Caco-2 (cell line): ENCODE measurements at regions not wholly inside any gene's neighbourhood (a gene's known extent, or its start where the extent isn't known, plus 50 kb on each side); places are given as distances from the start of the nearest gene placed in this dataset.

Experiments
- BruUV-seq: library from RNA; stranded (reverse); fragments of 400-500 nt; replicated peaks from 2 replicates; lab custom pipeline; 2021; lab: Mats Ljungman, UMichigan
- CTCF ChIA-PET: fragments of 300-600 bp; sonication (Branson Sonifier 250); formaldehyde crosslinking; loops from one replicate; lab custom pipeline; 2022; ENCODE audit warnings: antibody characterized with exemption; lab: Charles Lee
- POLR2A ChIA-PET: fragments of 300-600 bp; sonication (Branson Sonifier 250); formaldehyde crosslinking; loops from one replicate; lab custom pipeline; 2022; ENCODE audit warnings: antibody characterized with exemption; lab: Charles Lee
- DNase-seq, 2 experiments: peaks; one replicate each; pipeline versions ENCODE4 v3.0.0 to v3.0.0-alpha.2; 2020 to 2022
- H3K27me3 ChIP-seq: replicated peaks from 2 replicates; pipeline ENCODE4 v1.6.0; 2011; ENCODE audit warnings: low read length; ENCODE audit not compliant: control insufficient read depth, insufficient read depth
- H3K36me3 ChIP-seq: 2 replicates; pipeline ENCODE4 v1.5.1; 2011; ENCODE audit warnings: low read length; ENCODE audit not compliant: control insufficient read depth, insufficient read depth
- H3K4me1 ChIP-seq: fragments of 250-450 bp; sonication (Bioruptor Pico); 2 replicates; pipeline ENCODE4 v1.5.1; 2020; ENCODE audit warnings: mild to moderate bottlenecking
- H3K4me3 ChIP-seq: 2 replicates; pipeline ENCODE4 v1.5.1; 2011; ENCODE audit warnings: low read depth, mild to moderate bottlenecking, control low read depth, low read length
- H3K9me3 ChIP-seq: fragments of 250-450 bp; sonication (Bioruptor Pico); 2 replicates; pipeline ENCODE4 v1.5.1; 2020; ENCODE audit warnings: mild to moderate bottlenecking, moderate library complexity
- H3K27ac Mint-ChIP-seq: one replicate; pipeline ENCODE4 v1.8.0; 2022; ENCODE audit warnings: mixed read lengths; ENCODE audit not compliant: unreplicated experiment
- H3K27me3 Mint-ChIP-seq: one replicate; pipeline ENCODE4 v1.8.0; 2022; ENCODE audit warnings: mixed read lengths; ENCODE audit not compliant: insufficient read depth, unreplicated experiment
- H3K36me3 Mint-ChIP-seq: one replicate; pipeline ENCODE4 v1.8.0; 2022; ENCODE audit warnings: mild to moderate bottlenecking, mixed read lengths; ENCODE audit not compliant: insufficient read depth, unreplicated experiment
- H3K4me1 Mint-ChIP-seq: one replicate; pipeline ENCODE4 v1.8.0; 2022; ENCODE audit warnings: low read depth, mixed read lengths; ENCODE audit not compliant: unreplicated experiment
- H3K4me3 Mint-ChIP-seq: one replicate; pipeline ENCODE4 v1.8.0; 2022; ENCODE audit warnings: mild to moderate bottlenecking, moderate library complexity, mixed read lengths; ENCODE audit not compliant: unreplicated experiment
- H3K9me3 Mint-ChIP-seq: one replicate; pipeline ENCODE4 v1.8.0; 2022; ENCODE audit warnings: mixed read lengths; ENCODE audit not compliant: unreplicated experiment
- CTCF ChIP-seq, 2 experiments: fragments of 200-600 bp in 1 of 2; IDR thresholded peaks; 1 replicate in 1 of 2; 2 replicates in 1 of 2; pipeline versions ENCODE4 v1.5.1 to v1.8.0; 2011 to 2022; ENCODE audit warnings: antibody characterized with exemption in 1 of 2, control low read depth in 1 of 2, inconsistent platforms in 1 of 2, low read depth in 1 of 2, low read length in 1 of 2, mild to moderate bottlenecking in 1 of 2, moderate library complexity in 1 of 2; ENCODE audit not compliant: insufficient read depth in 1 of 2, severe bottlenecking in 1 of 2, unreplicated experiment in 1 of 2
- intact Hi-C: fragments of 100-400 bp; cut with micrococcal nuclease; formaldehyde crosslinking; loops from one replicate; pipeline ENCODE4 v1.10.0; 2022; ENCODE audit not compliant: unreplicated experiment

- Histone ChIP-seq H3K9me3 (no peaks in the 10 kb centered on the region), H3K36me3 (no peaks in the 10 kb centered on the region), H3K4me3 (no peak overlapping the region), H3K27me3 (no peaks in the 10 kb centered on the region), H3K4me1 (no peaks in the 10 kb centered on the region)
- no peak overlapping the region for H3K4me3 Mint-ChIP-seq
- DNase-seq = no peak
- intact Hi-C loops = no loop called here
- no peaks in the 10 kb centered on the region for H3K9me3 Mint-ChIP-seq
- peaks cover 16% of the 10 kb centered on the region for H3K27me3 Mint-ChIP-seq
- no peaks in the 10 kb centered on the region for H3K4me1 Mint-ChIP-seq
- H3K36me3 Mint-ChIP-seq = no peaks in the 10 kb centered on the region
- POLR2A ChIA-PET = no interaction called here
- CTCF ChIA-PET = no interaction called here
- no TSS peak for BruUV-seq
- no peak overlapping the region for H3K27ac Mint-ChIP-seq
- TF ChIP-seq CTCF (IDR thresholded peaks at IDR 0.05; ENCODE audit: insufficient read depth in 1 of 2, low read depth in 1 of 2, low read length in 1 of 2, severe bottlenecking in 1 of 2, unreplicated experiment in 1 of 2) = no peak
Measured at GRCh38 chr1:58346036-58346355, 200.5 kb downstream of the OMA1 start.

GRCh38 chr1:58345215-58346035 lies 201.1 kb downstream of the OMA1 start:
- no peak overlapping the region for H3K27ac Mint-ChIP-seq
- no peaks in the 10 kb centered on the region for H3K36me3 Mint-ChIP-seq
- no peaks in the 10 kb centered on the region for H3K4me1 Mint-ChIP-seq
- POLR2A ChIA-PET = no interaction called here
- no peak for TF ChIP-seq CTCF (IDR thresholded peaks at IDR 0.05; ENCODE audit: insufficient read depth in 1 of 2, low read depth in 1 of 2, low read length in 1 of 2, severe bottlenecking in 1 of 2, unreplicated experiment in 1 of 2)
- no peak for DNase-seq
- Histone ChIP-seq H3K4me1 (no peaks in the 10 kb centered on the region), H3K4me3 (no peak overlapping the region), H3K9me3 (no peaks in the 10 kb centered on the region), H3K27me3 (no peaks in the 10 kb centered on the region), H3K36me3 (no peaks in the 10 kb centered on the region)
- peaks cover 16% of the 10 kb centered on the region for H3K27me3 Mint-ChIP-seq
- BruUV-seq = no TSS peak
- CTCF ChIA-PET = no interaction called here
- H3K4me3 Mint-ChIP-seq = no peak overlapping the region
- intact Hi-C loops = no loop called here
- no peaks in the 10 kb centered on the region for H3K9me3 Mint-ChIP-seq

- Mint-ChIP-seq H3K36me3 (no peaks in the 10 kb centered on the region), H3K9me3 (no peaks in the 10 kb centered on the region), H3K4me1 (no peaks in the 10 kb centered on the region), H3K27me3 (peaks cover 20% of the 10 kb centered on the region), H3K4me3 (no peak overlapping the region), H3K27ac (no peak overlapping the region)
- BruUV-seq = no TSS peak
- ChIA-PET CTCF (no interaction called here), POLR2A (no interaction called here)
- TF ChIP-seq CTCF (IDR thresholded peaks at IDR 0.05; ENCODE audit: insufficient read depth in 1 of 2, low read depth in 1 of 2, low read length in 1 of 2, severe bottlenecking in 1 of 2, unreplicated experiment in 1 of 2) = no peak
- DNase-seq = no peak
- no peaks in the 10 kb centered on the region for H3K4me1 ChIP-seq
- H3K4me3 ChIP-seq = no peak overlapping the region
- no peaks in the 10 kb centered on the region for H3K9me3 ChIP-seq
- no peaks in the 10 kb centered on the region for H3K36me3 ChIP-seq
- intact Hi-C loops = no loop called here
- no peaks in the 10 kb centered on the region for H3K27me3 ChIP-seq
Measured at GRCh38 chr1:58340185-58340584, 206.3 kb downstream of the OMA1 start.
